GM12892 (cell line): ENCODE measurements at regions not wholly inside any gene's neighbourhood (a gene's known extent, or its start where the extent isn't known, plus 50 kb on each side); places are given as distances from the start of the nearest gene placed in this dataset.

Source experiments
- POLR2AphosphoS5 ChIP-seq: IDR thresholded peaks from 2 replicates; pipeline ENCODE4 v1.6.1; 2011; ENCODE audit warnings: low read depth, low read length, control low read depth
- TAF1 ChIP-seq: IDR thresholded peaks from 2 replicates; pipeline ENCODE4 v1.6.1; 2011; ENCODE audit warnings: low read depth, mild to moderate bottlenecking, control low read depth, low read length, borderline replicate concordance

- TF ChIP-seq TAF1 (no peak), POLR2AphosphoS5 (no peak)
Observed at GRCh38 chr14:39731912-39732311, 299.7 kb upstream of the FBXO33 start.
